ENCODE measurements at regions not wholly inside any gene's neighbourhood (a gene's known extent, or its start where the extent isn't known, plus 50 kb on each side); places are given as distances from the start of the nearest gene placed in this dataset.
A peak's percentile ranks its signal among the peaks of the same experiment; 100 is the strongest.

GRCh38 chr9:13898957-13899356 lies 415.0 kb downstream of the NFIB start:
- Histone ChIP-seq H3K36me3 (ENCODE audit: control insufficient read depth in 1 of 2, insufficient read depth in 2 of 2, low read length in 2 of 2) (no peaks in the 10 kb centered on the region), H2AFZ (ENCODE audit: insufficient read depth, low read length, poor library complexity) (no peak overlapping the region), H3K4me3 (ENCODE audit: low read depth, low read length) (no peak overlapping the region), H3K23ac (ENCODE audit: low read length) (no peak overlapping the region), H3K4me2 (ENCODE audit: low read length) (no peak overlapping the region), H3K4me1 (ENCODE audit: control insufficient read depth in 1 of 2, insufficient read depth in 2 of 2, low read length in 2 of 2) (no peaks in the 10 kb centered on the region), H3K9me3 (ENCODE audit: insufficient read depth, low read depth, low read length) (no peaks in the 10 kb centered on the region), H4K8ac (ENCODE audit: low read depth, low read length) (no peak overlapping the region), H3K79me1 (ENCODE audit: low read length) (no peaks in the 10 kb centered on the region), H2BK12ac (ENCODE audit: low read length) (no peak overlapping the region), H4K12ac (ENCODE audit: low read depth, low read length) (no peak overlapping the region), H3K27ac (ENCODE audit: low read depth, low read length) (no peak overlapping the region), H3K9ac (ENCODE audit: low read length) (no peak overlapping the region), H2BK120ac (ENCODE audit: insufficient read depth, low read length, poor library complexity) (no peak overlapping the region), H3K18ac (ENCODE audit: low read length) (no peak overlapping the region), H3K4ac (ENCODE audit: low read depth, low read length) (no peak overlapping the region), H3K79me2 (ENCODE audit: control insufficient read depth, insufficient read depth, low read length, poor library complexity) (no peaks in the 10 kb centered on the region), H3K27me3 (ENCODE audit: insufficient read depth, low read length) (no peaks in the 10 kb centered on the region), H4K91ac (ENCODE audit: low read depth, low read length) (no peak overlapping the region), H2AK5ac (ENCODE audit: low read length) (no peak overlapping the region), H2BK5ac (ENCODE audit: low read depth, low read length, poor library complexity) (no peak overlapping the region), H3K14ac (ENCODE audit: low read length) (no peak overlapping the region)
- DNase-seq = no peak
- no CpG with 5 or more reads among the region's 2 CpGs for WGBS (ENCODE audit: extremely low coverage, insufficient coverage, insufficient read length)

- H3K23ac ChIP-seq (ENCODE audit: low read length) = no peak overlapping the region
- H3K14ac ChIP-seq (ENCODE audit: low read length) = no peak overlapping the region
- no peak overlapping the region for H2BK12ac ChIP-seq (ENCODE audit: low read length)
- no CpG with 5 or more reads among the region's 8 CpGs for WGBS (ENCODE audit: extremely low coverage, insufficient coverage, insufficient read length)
- no peaks in the 10 kb centered on the region for H3K79me2 ChIP-seq (ENCODE audit: control insufficient read depth, insufficient read depth, low read length, poor library complexity)
- H3K36me3 ChIP-seq (ENCODE audit: control insufficient read depth in 1 of 2, insufficient read depth in 2 of 2, low read length in 2 of 2) = no peaks in the 10 kb centered on the region
- no peak overlapping the region for H3K4ac ChIP-seq (ENCODE audit: low read depth, low read length)
- H3K79me1 ChIP-seq (ENCODE audit: low read length) = no peaks in the 10 kb centered on the region
- peak in 1 of 2 donors; percentile 63 for DNase-seq
- no peak overlapping the region for H2BK120ac ChIP-seq (ENCODE audit: insufficient read depth, low read length, poor library complexity)
- H3K4me2 ChIP-seq (ENCODE audit: low read length) = no peak overlapping the region
- H4K91ac ChIP-seq (ENCODE audit: low read depth, low read length) = no peak overlapping the region
- H4K8ac ChIP-seq (ENCODE audit: low read depth, low read length) = no peak overlapping the region
- H2AFZ ChIP-seq (ENCODE audit: insufficient read depth, low read length, poor library complexity) = no peak overlapping the region
- no peak overlapping the region for H3K9ac ChIP-seq (ENCODE audit: low read length)
- H3K4me1 ChIP-seq (ENCODE audit: control insufficient read depth in 1 of 2, insufficient read depth in 2 of 2, low read length in 2 of 2) = no peaks in the 10 kb centered on the region
- no peak overlapping the region for H2AK5ac ChIP-seq (ENCODE audit: low read length)
- no peak overlapping the region for H4K12ac ChIP-seq (ENCODE audit: low read depth, low read length)
- H3K4me3 ChIP-seq (ENCODE audit: low read depth, low read length) = no peak overlapping the region
- no peaks in the 10 kb centered on the region for H3K27me3 ChIP-seq (ENCODE audit: insufficient read depth, low read length)
- no peak overlapping the region for H3K27ac ChIP-seq (ENCODE audit: low read depth, low read length)
- no peaks in the 10 kb centered on the region for H3K9me3 ChIP-seq (ENCODE audit: insufficient read depth, low read depth, low read length)
- no peak overlapping the region for H2BK5ac ChIP-seq (ENCODE audit: low read depth, low read length, poor library complexity)
- H3K18ac ChIP-seq (ENCODE audit: low read length) = no peak overlapping the region
Measured at GRCh38 chr9:13896922-13897835, 416.8 kb downstream of the NFIB start.

GRCh38 chr9:13896047-13896446 lies 417.9 kb downstream of the NFIB start:
- Histone ChIP-seq H2BK12ac (ENCODE audit: low read length) (no peak overlapping the region), H3K79me1 (ENCODE audit: low read length) (no peaks in the 10 kb centered on the region), H2AFZ (ENCODE audit: insufficient read depth, low read length, poor library complexity) (no peak overlapping the region), H3K4me3 (ENCODE audit: low read depth, low read length) (no peak overlapping the region), H3K79me2 (ENCODE audit: control insufficient read depth, insufficient read depth, low read length, poor library complexity) (no peaks in the 10 kb centered on the region), H3K9ac (ENCODE audit: low read length) (no peak overlapping the region), H3K4me1 (ENCODE audit: control insufficient read depth in 1 of 2, insufficient read depth in 2 of 2, low read length in 2 of 2) (no peaks in the 10 kb centered on the region), H2BK5ac (ENCODE audit: low read depth, low read length, poor library complexity) (no peak overlapping the region), H4K91ac (ENCODE audit: low read depth, low read length) (no peak overlapping the region), H3K36me3 (ENCODE audit: control insufficient read depth in 1 of 2, insufficient read depth in 2 of 2, low read length in 2 of 2) (no peaks in the 10 kb centered on the region), H2AK5ac (ENCODE audit: low read length) (no peak overlapping the region), H3K4me2 (ENCODE audit: low read length) (no peak overlapping the region), H2BK120ac (ENCODE audit: insufficient read depth, low read length, poor library complexity) (no peak overlapping the region), H4K12ac (ENCODE audit: low read depth, low read length) (no peak overlapping the region), H3K18ac (ENCODE audit: low read length) (no peak overlapping the region), H3K27me3 (ENCODE audit: insufficient read depth, low read length) (no peaks in the 10 kb centered on the region), H4K8ac (ENCODE audit: low read depth, low read length) (no peak overlapping the region), H3K14ac (ENCODE audit: low read length) (no peak overlapping the region), H3K27ac (ENCODE audit: low read depth, low read length) (no peak overlapping the region), H3K4ac (ENCODE audit: low read depth, low read length) (no peak overlapping the region), H3K9me3 (ENCODE audit: insufficient read depth, low read depth, low read length) (no peaks in the 10 kb centered on the region), H3K23ac (ENCODE audit: low read length) (no peak overlapping the region)
- WGBS (ENCODE audit: extremely low coverage, insufficient coverage, insufficient read length) = no CpG with 5 or more reads among the region's 1 CpG
- DNase-seq = no peak

GRCh38 chr9:13885258-13885657 lies 428.7 kb downstream of the NFIB start:
- Histone ChIP-seq H3K4me2 (ENCODE audit: low read length) (no peak overlapping the region), H3K79me1 (ENCODE audit: low read length) (no peaks in the 10 kb centered on the region), H2AK5ac (ENCODE audit: low read length) (no peak overlapping the region), H2BK12ac (ENCODE audit: low read length) (no peak overlapping the region), H3K4ac (ENCODE audit: low read depth, low read length) (no peak overlapping the region), H4K91ac (ENCODE audit: low read depth, low read length) (no peak overlapping the region), H3K23ac (ENCODE audit: low read length) (no peak overlapping the region), H3K4me3 (ENCODE audit: low read depth, low read length) (no peak overlapping the region), H3K9me3 (ENCODE audit: insufficient read depth, low read depth, low read length) (no peaks in the 10 kb centered on the region), H4K8ac (ENCODE audit: low read depth, low read length) (no peak overlapping the region), H2AFZ (ENCODE audit: insufficient read depth, low read length, poor library complexity) (no peak overlapping the region), H3K18ac (ENCODE audit: low read length) (no peak overlapping the region), H3K27ac (ENCODE audit: low read depth, low read length) (no peak overlapping the region), H3K14ac (ENCODE audit: low read length) (no peak overlapping the region), H3K4me1 (ENCODE audit: control insufficient read depth in 1 of 2, insufficient read depth in 2 of 2, low read length in 2 of 2) (no peaks in the 10 kb centered on the region), H2BK120ac (ENCODE audit: insufficient read depth, low read length, poor library complexity) (no peak overlapping the region), H4K12ac (ENCODE audit: low read depth, low read length) (no peak overlapping the region), H2BK5ac (ENCODE audit: low read depth, low read length, poor library complexity) (no peak overlapping the region), H3K36me3 (ENCODE audit: control insufficient read depth in 1 of 2, insufficient read depth in 2 of 2, low read length in 2 of 2) (no peaks in the 10 kb centered on the region), H3K79me2 (ENCODE audit: control insufficient read depth, insufficient read depth, low read length, poor library complexity) (no peaks in the 10 kb centered on the region), H3K9ac (ENCODE audit: low read length) (no peak overlapping the region), H3K27me3 (ENCODE audit: insufficient read depth, low read length) (no peaks in the 10 kb centered on the region)
- no peak for DNase-seq
- WGBS (ENCODE audit: extremely low coverage, insufficient coverage, insufficient read length) = no CpG with 5 or more reads among the region's 1 CpG
